NOMO-1 treated with DMSO at 0.1 percent for 48 hours (cell line): ENCODE measurements at regions not wholly inside any gene's neighbourhood (a gene's known extent, or its start where the extent isn't known, plus 50 kb on each side); places are given as distances from the start of the nearest gene placed in this dataset.

Source experiments
- DNase-seq: peaks from one replicate; lab custom pipeline; 2025; ENCODE audit not compliant: unreplicated experiment; lab: John Stamatoyannopoulos, UW

DNA sequence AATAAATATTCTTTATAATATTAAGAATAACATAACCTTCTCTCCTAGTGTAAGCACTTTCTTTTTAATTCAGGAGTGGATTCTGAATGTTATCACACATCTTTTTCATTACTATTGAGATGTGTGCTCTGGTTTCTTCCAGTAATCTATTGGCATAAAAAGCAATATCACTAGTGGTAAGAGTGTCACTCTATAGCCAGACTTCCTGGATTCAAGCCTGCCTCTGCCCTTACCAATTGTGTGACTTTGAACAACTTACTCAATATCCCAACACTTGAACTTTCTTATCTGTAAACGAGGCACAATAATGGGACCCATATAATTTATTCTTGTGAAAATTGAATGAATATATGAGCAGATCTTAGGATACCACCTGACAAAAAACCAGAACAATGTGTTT lies 71.0 kb downstream of the SEM1 start:
- no peak for DNase-seq

- no peak for DNase-seq
Observed at GRCh38 chr7:96637522-96637921, 72.1 kb downstream of the SEM1 start.

GRCh38 chr7:96636979-96637378 lies 72.7 kb downstream of the SEM1 start:
- DNase-seq, result peak; percentile 31

- DNase-seq, result no peak
Observed at GRCh38 chr7:96636342-96636860, 73.2 kb downstream of the SEM1 start.

DNA sequence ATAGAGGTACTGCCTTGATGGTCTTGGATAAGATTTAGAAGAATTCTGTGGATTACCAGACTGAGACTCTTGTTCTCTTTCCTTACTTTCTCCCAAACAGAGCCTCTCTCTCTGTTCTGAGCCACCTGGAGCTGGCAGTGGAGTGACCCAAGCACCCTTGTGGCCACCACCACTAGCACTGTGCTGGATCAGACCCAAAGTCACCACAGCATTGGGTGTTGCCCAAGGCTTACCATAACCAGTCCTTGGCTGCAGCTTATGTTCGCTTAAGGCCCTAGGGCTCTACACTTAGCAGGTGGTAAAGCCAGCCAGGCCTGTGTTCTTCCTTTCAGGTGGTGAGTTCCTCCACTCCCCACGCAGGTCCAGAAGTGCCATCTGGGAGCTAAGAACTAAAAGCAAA lies 79.8 kb downstream of the SEM1 start:
- DNase-seq, result no peak

GRCh38 chr7:96624954-96625353 lies 84.7 kb downstream of the SEM1 start:
- DNase-seq, result no peak

DNA sequence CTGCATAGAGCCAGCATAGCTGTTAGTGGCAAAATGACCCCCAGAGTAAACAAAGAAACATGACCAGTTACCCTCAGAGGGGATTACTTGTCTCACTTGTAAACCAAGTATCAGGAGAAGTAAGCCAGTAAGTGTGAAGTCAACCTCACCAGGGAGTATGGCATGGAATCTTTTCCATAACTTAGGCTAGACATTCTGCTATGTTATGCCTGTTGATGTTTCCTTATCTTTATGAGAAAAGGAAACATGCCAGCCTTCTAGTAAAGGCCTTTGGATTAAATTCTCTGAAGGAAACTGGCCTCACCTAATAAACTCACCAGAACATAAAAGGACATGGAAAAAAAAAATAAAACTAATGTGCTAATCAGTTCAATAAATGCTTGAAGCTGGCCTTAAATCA lies 87.7 kb downstream of the SEM1 start:
- DNase-seq, result no peak

DNA sequence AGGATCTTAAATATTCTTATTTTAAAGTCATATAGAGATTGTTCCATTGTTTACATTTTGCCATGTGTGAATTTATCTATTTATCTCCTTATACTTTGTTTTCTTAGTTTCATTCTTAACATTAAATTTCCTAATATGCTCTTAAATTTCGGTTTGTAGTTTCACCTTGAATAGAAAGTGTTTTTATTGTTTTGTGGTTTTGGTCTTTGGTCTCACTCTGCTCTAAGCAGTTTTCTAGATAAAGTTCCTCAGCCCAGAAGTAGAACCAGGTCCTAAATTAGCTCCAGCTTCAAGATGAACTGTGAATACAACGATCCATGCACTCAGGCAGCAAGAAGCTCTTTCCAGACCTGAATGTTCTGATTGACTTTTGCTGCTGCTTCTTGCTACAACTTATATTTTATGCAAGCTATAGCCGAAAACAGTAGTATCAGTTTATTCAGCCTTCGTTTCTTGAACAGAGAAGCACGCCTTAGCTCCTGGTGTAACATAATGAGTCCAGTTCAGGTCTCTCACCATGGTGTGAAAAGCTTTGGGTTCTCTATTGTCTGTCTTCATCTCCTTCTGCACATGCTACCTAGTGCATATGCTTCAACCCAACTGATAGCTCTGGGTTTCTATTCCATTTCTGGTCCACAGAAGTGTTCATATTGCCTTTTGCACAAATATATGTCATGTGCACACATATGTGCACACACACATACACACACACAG lies 95.3 kb downstream of the SEM1 start:
- no peak for DNase-seq

DNA sequence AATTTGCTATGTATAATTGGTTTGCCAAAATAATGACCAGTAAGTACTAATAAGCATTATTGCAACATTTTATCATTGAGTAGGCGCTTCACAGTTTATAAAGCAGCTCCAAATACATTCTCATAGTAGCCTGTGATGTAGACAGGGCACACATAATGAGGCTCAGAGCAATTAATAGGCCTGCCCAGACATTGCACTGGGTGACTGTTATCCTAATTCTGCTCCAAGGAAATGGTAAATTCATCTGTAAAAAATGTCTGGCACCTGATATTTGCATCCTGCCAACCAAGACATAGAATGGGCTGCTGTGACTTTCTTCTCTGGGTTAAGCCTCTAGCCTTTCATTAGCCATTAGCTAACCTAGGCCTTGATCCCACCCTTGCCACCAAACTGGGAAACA lies 97.6 kb downstream of the SEM1 start:
- no peak for DNase-seq

DNA sequence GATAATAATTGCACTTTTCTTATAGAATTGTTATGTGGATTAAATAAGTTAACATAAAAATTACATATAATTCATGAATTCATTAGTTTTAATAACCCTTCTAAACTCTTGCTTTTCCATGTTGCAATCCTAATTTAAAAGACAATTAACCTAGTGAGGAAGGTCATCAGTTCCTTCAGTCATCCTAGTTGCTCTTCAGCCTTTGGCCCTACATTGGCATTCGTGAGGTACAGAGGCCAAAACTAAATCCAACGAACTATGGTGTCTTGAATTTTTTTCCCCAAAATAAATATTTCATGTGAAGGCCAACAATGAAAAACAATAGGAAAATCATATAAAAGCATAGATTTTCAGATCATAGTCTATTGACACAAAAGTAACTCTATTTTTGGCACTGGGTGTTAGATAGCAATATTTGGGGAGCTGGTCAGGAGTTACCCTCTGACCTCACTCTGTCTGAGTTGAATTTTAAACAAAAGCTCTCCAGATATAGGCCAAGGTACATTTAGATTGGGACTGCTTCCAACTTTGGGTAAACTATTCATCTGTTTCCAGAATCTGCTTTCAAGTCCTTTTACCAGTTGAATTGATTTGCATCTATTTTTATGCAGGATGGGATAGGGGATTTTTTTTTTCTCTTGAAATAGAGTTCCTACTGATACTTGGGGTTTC lies 104.5 kb downstream of the SEM1 start:
- DNase-seq, result no peak

GRCh38 chr7:96599288-96599936 lies 110.2 kb downstream of the SEM1 start:
- no peak for DNase-seq

DNA sequence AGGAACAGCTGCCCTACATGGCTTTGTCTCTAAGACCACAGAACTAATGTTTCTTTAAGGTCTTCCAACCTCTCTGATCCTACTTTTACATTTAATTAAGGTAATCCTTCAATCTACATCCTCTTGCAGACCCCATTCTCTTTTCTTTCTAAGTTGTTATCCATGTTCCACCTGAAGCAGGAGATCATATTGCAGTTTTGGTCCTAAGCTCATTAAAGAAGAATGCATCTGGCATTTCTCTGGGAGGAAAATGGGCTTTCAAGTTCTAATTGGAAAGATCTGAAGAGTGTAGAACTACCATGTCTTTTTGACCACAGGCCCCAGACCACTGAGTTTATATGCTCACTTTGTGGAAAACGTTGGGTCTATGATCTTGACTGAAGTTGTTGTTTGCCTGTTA lies 111.2 kb downstream of the SEM1 start:
- DNase-seq, result no peak

DNA sequence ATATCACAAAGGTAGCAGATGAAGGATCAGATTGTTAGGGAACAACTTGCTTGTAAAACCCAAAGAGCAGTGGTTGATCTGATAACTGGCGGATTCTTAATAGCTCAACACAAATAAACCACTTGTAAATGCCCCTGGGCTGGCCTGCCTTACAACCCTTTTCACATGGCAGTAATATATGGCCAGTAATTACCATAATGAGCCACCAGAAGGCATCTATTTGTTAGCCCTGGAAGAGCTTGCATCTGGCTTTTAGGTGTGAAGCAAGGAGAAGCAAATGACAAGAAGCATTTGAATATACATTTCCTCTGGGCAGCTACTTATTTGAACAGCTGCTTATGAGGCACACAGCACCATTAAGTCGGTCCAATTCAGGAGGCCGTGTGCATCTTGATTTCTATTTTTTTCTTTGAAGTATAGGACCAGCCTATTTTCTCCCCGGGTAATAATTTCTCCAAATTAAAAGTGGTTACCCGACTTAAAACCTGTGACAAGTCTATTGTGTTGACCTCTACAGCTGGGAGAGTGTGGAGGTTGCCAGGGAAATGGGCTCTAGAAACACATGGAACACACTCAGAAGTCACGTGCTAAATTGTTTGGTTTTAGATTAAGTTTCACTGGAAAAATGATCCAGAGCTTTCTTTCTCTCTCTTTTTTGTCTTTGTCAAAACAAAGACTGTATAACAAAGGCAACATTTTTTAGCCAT lies 113.4 kb downstream of the SEM1 start:
- peak; percentile 77 for DNase-seq

- DNase-seq, result no peak
Observed at GRCh38 chr7:96591900-96592676, 117.6 kb downstream of the SEM1 start.

DNA sequence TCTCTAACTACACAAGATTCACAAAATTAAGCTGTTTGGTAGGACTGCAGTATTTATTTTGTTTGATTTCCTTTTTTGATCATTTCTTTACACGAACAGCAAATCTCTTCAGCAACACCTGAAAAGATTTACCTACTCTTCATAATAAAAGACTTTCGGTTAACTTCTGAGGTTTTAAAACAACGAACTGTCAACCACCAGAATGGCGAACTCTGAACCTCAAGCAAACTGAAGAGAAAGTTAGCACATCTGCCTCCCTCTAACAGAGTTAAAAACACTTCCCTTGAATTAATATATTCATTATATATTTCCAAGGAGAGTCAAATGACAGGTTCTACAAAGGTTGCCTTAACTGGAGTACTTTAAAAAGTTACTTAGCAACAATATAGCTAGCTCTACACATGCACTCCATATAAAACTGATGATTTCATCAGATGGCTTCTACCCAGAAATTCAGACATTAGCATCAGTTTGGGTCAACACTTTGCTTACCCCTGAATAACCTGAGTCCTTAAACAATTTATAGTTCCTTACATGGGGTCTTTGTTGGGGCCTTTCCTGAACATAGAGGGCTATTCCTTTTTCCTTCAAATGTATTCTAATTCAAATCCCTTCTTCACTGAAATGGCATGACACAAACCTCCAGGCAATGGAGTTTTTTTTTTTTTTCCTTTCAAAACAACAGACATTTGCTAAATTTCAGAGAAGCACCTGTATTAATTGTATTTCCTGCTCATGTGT lies 118.3 kb downstream of the SEM1 start:
- no peak for DNase-seq

- DNase-seq, result no peak
Observed at GRCh38 chr7:96589038-96589437, 120.6 kb downstream of the SEM1 start.

- DNase-seq, result no peak
Observed at GRCh38 chr7:96579119-96579518, 130.5 kb downstream of the SEM1 start.

GRCh38 chr7:96578606-96579005 lies 131.0 kb downstream of the SEM1 start:
- no peak for DNase-seq

GRCh38 chr7:96563409-96563808 lies 146.2 kb downstream of the SEM1 start:
- no peak for DNase-seq

DNA sequence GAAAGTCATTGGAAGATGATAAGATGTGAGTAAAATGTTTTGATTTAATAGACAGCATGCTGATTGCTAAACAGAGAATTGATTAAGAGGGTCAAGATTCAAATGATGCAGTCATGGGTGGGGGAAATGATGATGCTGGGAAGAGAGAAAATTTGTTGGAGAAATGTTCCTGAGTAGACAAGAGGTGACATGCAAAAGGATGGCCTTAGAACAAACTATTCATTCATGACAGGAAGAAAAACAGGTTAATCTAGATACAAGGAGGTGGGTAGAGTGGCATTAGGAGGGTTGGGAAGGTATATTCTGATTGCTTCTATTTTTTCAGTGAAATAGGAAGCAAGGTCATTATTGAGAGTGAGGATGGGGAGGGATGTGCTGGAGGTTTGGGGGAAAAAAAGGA lies 146.7 kb downstream of the SEM1 start:
- no peak for DNase-seq
